H1 (cell line): ENCODE measurements at regions not wholly inside any gene's neighbourhood (a gene's known extent, or its start where the extent isn't known, plus 50 kb on each side); places are given as distances from the start of the nearest gene placed in this dataset.
A peak's percentile ranks its signal among the peaks of the same experiment; 100 is the strongest.

ENCODE experiments used
- CTCF ChIA-PET: fragments of 300-600 bp; sonication (Branson Sonifier 250); formaldehyde crosslinking; loops from one replicate; lab custom pipeline; 2021; ENCODE audit not compliant: partially characterized antibody; lab: Charles Lee
- POLR2A ChIA-PET: fragments of 300-600 bp; sonication (Branson Sonifier 250); formaldehyde crosslinking; loops from one replicate; lab custom pipeline; 2021; ENCODE audit warnings: inconsistent platforms; ENCODE audit not compliant: partially characterized antibody; lab: Charles Lee
- DNase-seq, 2 experiments: peaks; one replicate each; pipeline versions ENCODE4 v3.0.0 to v3.0.0-alpha.2; 2010 to 2022; ENCODE audit warnings: low spot score in 2 of 2, low read depth in 1 of 2, mixed read lengths in 1 of 2
- FAIRE-seq: peaks from 2 replicates; lab custom pipeline; 2011; peaks lifted over from hg19 to GRCh38; lab: Jason Lieb, UNC
- H2AFZ ChIP-seq: 2 replicates; pipeline ENCODE4 v1.8.1; 2012; ENCODE audit warnings: low read length, inconsistent platforms
- H2AK5ac ChIP-seq: 2 replicates; pipeline ENCODE4 v1.6.1; 2013; ENCODE audit warnings: low read depth, low read length
- H2BK120ac ChIP-seq: replicated peaks from 2 replicates; pipeline ENCODE3; 2013; ENCODE audit warnings: low read depth, low read length, inconsistent platforms
- H2BK12ac ChIP-seq: 2 replicates; pipeline ENCODE4 v1.6.1; 2013; ENCODE audit warnings: low read depth, low read length
- H2BK15ac ChIP-seq: 2 replicates; pipeline ENCODE4 v1.6.1; 2013; ENCODE audit warnings: low read length
- H2BK20ac ChIP-seq: 2 replicates; pipeline ENCODE4 v1.6.1; 2013; ENCODE audit warnings: low read length
- H2BK5ac ChIP-seq: 2 replicates; pipeline ENCODE4 v1.6.1; 2013; ENCODE audit warnings: low read depth, low read length
- H3K14ac ChIP-seq: 2 replicates; pipeline ENCODE4 v1.6.1; 2013; ENCODE audit warnings: inconsistent platforms; ENCODE audit not compliant: insufficient read length
- H3K18ac ChIP-seq: 2 replicates; pipeline ENCODE4 v1.6.1; 2013; ENCODE audit warnings: low read length; ENCODE audit errors: extremely low read depth
- H3K23ac ChIP-seq: 2 replicates; pipeline ENCODE4 v1.6.1; 2013; ENCODE audit warnings: inconsistent platforms; ENCODE audit not compliant: insufficient read length
- H3K23me2 ChIP-seq: 2 replicates; pipeline ENCODE4 v1.6.1; 2013; ENCODE audit warnings: low read depth, low read length
- H3K27ac ChIP-seq: 2 replicates; pipeline ENCODE4 v1.6.1; 2011; ENCODE audit warnings: low read depth, low read length, inconsistent platforms
- H3K27me3 ChIP-seq, 4 experiments: replicated peaks in 1 of 4; 1 replicate in 1 of 4; 2 replicates in 3 of 4; pipeline versions ENCODE4 v1.6.1 to v1.8.1; 2011 to 2013; ENCODE audit warnings: low read length in 3 of 4, mild to moderate bottlenecking in 3 of 4, inconsistent platforms in 2 of 4, mixed read lengths in 2 of 4, moderate library complexity in 1 of 4; ENCODE audit not compliant: control insufficient read depth in 3 of 4, insufficient read depth in 3 of 4; ENCODE audit errors: extremely low read depth in 1 of 4
- H3K36me3 ChIP-seq, 4 experiments: 2 replicates each; pipeline versions ENCODE4 v1.6.1 to v1.8.1; 2011 to 2013; ENCODE audit warnings: mild to moderate bottlenecking in 4 of 4, low read length in 3 of 4, moderate library complexity in 2 of 4, control low read depth in 1 of 4, inconsistent platforms in 1 of 4; ENCODE audit not compliant: insufficient read depth in 4 of 4, control insufficient read depth in 2 of 4
- H3K4ac ChIP-seq: replicated peaks from 2 replicates; pipeline ENCODE3; 2013; ENCODE audit warnings: low read length, low read depth, mixed read lengths, inconsistent platforms; ENCODE audit not compliant: insufficient read length
- H3K4me1 ChIP-seq, 4 experiments: replicated peaks in 1 of 4; 1 replicate in 1 of 4; 2 replicates in 3 of 4; pipeline versions ENCODE4 v1.6.1 to v1.8.1; 2011 to 2013; ENCODE audit warnings: low read length in 3 of 4, inconsistent platforms in 2 of 4, mixed read lengths in 1 of 4; ENCODE audit not compliant: insufficient read depth in 4 of 4, control insufficient read depth in 3 of 4
- H3K4me2 ChIP-seq, 2 experiments: 2 replicates each; pipeline versions ENCODE4 v1.6.1 to v1.8.1; 2011 to 2013; ENCODE audit warnings: low read depth in 2 of 2, low read length in 2 of 2, control low read depth in 1 of 2, inconsistent platforms in 1 of 2, mild to moderate bottlenecking in 1 of 2; ENCODE audit not compliant: insufficient read depth in 1 of 2
- H3K4me3 ChIP-seq, 4 experiments: fragments of 200-600, 300-600 bp in 1 of 4; sonication (generic), shearing (Covaris generic), sonication (Bioruptor Twin) in 1 of 4; 2 replicates each; pipeline versions ENCODE4 v1.5.1 to v1.8.1; 2011 to 2016; ENCODE audit warnings: low read length in 4 of 4, low read depth in 3 of 4, control low read depth in 2 of 4, inconsistent platforms in 2 of 4, mild to moderate bottlenecking in 2 of 4, mixed read lengths in 1 of 4, moderate library complexity in 1 of 4; ENCODE audit not compliant: insufficient read depth in 2 of 4; ENCODE audit errors: extremely low read depth in 1 of 4
- H3K56ac ChIP-seq: replicated peaks from 2 replicates; pipeline ENCODE3; 2013; ENCODE audit warnings: low read depth, mild to moderate bottlenecking, mixed read lengths, low read length, inconsistent platforms; ENCODE audit not compliant: insufficient read length
- H3K79me1 ChIP-seq: 2 replicates; pipeline ENCODE4 v1.6.1; 2013; ENCODE audit warnings: low read depth, low read length, control low read depth
- H3K79me2 ChIP-seq, 2 experiments: 2 replicates each; pipeline versions ENCODE4 v1.6.1 to v1.8.1; 2012 to 2013; ENCODE audit warnings: low read length in 2 of 2, mild to moderate bottlenecking in 2 of 2, inconsistent platforms in 1 of 2; ENCODE audit not compliant: insufficient read depth in 2 of 2, control insufficient read depth in 1 of 2
- H3K9ac ChIP-seq, 4 experiments: replicated peaks in 1 of 4; 1 replicate in 1 of 4; 2 replicates in 3 of 4; pipeline versions ENCODE4 v1.6.1 to v1.8.1; 2011 to 2013; ENCODE audit warnings: low read depth in 3 of 4, low read length in 3 of 4, control low read depth in 2 of 4, mild to moderate bottlenecking in 2 of 4, moderate library complexity in 2 of 4, inconsistent platforms in 1 of 4; ENCODE audit errors: extremely low read depth in 1 of 4
- H3K9me3 ChIP-seq, 2 experiments: 2 replicates each; pipeline versions ENCODE4 v1.6.1 to v1.8.1; 2012 to 2013; ENCODE audit warnings: mild to moderate bottlenecking in 2 of 2, moderate library complexity in 2 of 2, control low read depth in 1 of 2, inconsistent platforms in 1 of 2, low read depth in 1 of 2, low read length in 1 of 2, mixed read lengths in 1 of 2; ENCODE audit not compliant: insufficient read depth in 2 of 2
- H4K20me1 ChIP-seq, 2 experiments: replicated peaks in 1 of 2; 2 replicates each; pipeline versions ENCODE3 to v1.8.1; 2011 to 2013; ENCODE audit warnings: inconsistent platforms in 2 of 2, low read length in 2 of 2, mild to moderate bottlenecking in 1 of 2; ENCODE audit not compliant: insufficient read depth in 2 of 2, control insufficient read depth in 1 of 2
- H4K5ac ChIP-seq: 2 replicates; pipeline ENCODE4 v1.6.1; 2013; ENCODE audit warnings: low read length, low read depth, mixed read lengths, inconsistent platforms; ENCODE audit not compliant: insufficient read length
- H4K8ac ChIP-seq: 2 replicates; pipeline ENCODE4 v1.8.0; 2013; ENCODE audit warnings: mild to moderate bottlenecking, moderate library complexity, low read length, inconsistent platforms; ENCODE audit not compliant: insufficient read depth; ENCODE audit errors: extremely low read depth
- H4K91ac ChIP-seq: replicated peaks from 2 replicates; pipeline ENCODE3; 2013; ENCODE audit warnings: low read length, mixed read lengths, inconsistent platforms; ENCODE audit not compliant: insufficient read length
- SRF ChIP-seq: IDR thresholded peaks from 2 replicates; pipeline ENCODE4 v1.6.1; 2011; ENCODE audit warnings: mild to moderate bottlenecking, low read depth, low read length, moderate library complexity
- WGBS, 2 experiments: shearing (Covaris generic) in 1 of 2; methylation state at CpG; one replicate each; pipeline versions ENCODE4 v1.1.6 to v1.1.7; 2013 to 2015; ENCODE audit warnings: low lambda C conversion rate in 2 of 2, mixed read lengths in 2 of 2, inconsistent platforms in 1 of 2, low coverage in 1 of 2, missing lambda C conversion rate in 1 of 2; ENCODE audit not compliant: insufficient replicate concordance in 2 of 2, insufficient coverage in 1 of 2, insufficient read length in 1 of 2; ENCODE audit errors: extremely low coverage in 1 of 2, missing lambda C conversion rate in 1 of 2; 5-methylcytosine and 5-hydroxymethylcytosine counted together

DNA sequence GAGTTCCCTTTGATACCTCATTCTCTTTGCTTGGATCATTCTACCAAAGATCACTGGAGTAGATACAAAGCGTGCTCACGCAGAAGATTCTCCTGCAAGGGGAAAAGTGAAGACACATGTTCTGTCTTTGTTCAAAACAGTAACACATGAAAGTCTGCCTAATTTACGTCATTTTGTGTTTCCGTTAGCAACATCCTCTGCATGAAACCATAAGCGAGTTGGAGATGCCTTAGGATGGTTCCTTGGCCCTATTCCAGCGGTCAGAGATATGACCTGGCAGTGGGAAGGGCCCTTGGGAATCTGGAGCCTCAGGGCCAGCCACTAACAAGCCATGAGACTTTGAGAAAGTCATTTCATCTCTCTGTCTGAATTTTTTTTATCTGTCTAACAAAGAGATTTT lies 180.9 kb upstream of the TWIST2 start:
- TF ChIP-seq SRF: no peak
- H3K27ac ChIP-seq: no peak overlapping the region
- CTCF ChIA-PET: no interaction called here
- DNase-seq (no peak), FAIRE-seq (no peak)
- H2BK5ac ChIP-seq: no peak overlapping the region
- H2BK12ac ChIP-seq: no peak overlapping the region
- H3K79me1 ChIP-seq: no peaks in the 10 kb centered on the region
- H3K18ac ChIP-seq: no peak overlapping the region
- no peak overlapping the region for H4K8ac ChIP-seq
- no peaks in the 10 kb centered on the region for H3K79me2 ChIP-seq
- no peak overlapping the region for H3K4me3 ChIP-seq
- H2BK120ac ChIP-seq: no peak overlapping the region
- H3K4me2 ChIP-seq: no peak overlapping the region
- H4K91ac ChIP-seq: no peak overlapping the region
- no peaks in the 10 kb centered on the region for H3K36me3 ChIP-seq
- no peak overlapping the region for H3K23ac ChIP-seq
- H2BK15ac ChIP-seq: no peak overlapping the region
- WGBS, 2 experiments: 75% methylated on average over 6 of the region's 6 CpGs; no CpG with 5 or more reads in 1 of the 2 experiments
- no peaks in the 10 kb centered on the region for H4K20me1 ChIP-seq
- H3K4me1 ChIP-seq: no peaks in the 10 kb centered on the region
- H3K4ac ChIP-seq: no peak overlapping the region
- no peaks in the 10 kb centered on the region for H3K23me2 ChIP-seq
- POLR2A ChIA-PET: no interaction called here
- no peak overlapping the region for H4K5ac ChIP-seq
- no peak overlapping the region for H2AK5ac ChIP-seq
- H2BK20ac ChIP-seq: no peak overlapping the region
- no peak overlapping the region for H3K9ac ChIP-seq
- H3K14ac ChIP-seq: no peak overlapping the region
- H2AFZ ChIP-seq: 0 out of 2 replicates have a peak overlapping the region, but pooled peaks have one; percentile 39
- H3K56ac ChIP-seq: no peak overlapping the region
- peaks cover 0 to 3% of the 10 kb centered on the region in 2 experiments; a peak in 1 of 4 replicates for H3K9me3 ChIP-seq
- H3K27me3 ChIP-seq: no peaks in the 10 kb centered on the region; a peak in 1 of 7 replicates
